GM23338 (cell line): ENCODE measurements at regions not wholly inside any gene's neighbourhood (a gene's known extent, or its start where the extent isn't known, plus 50 kb on each side); places are given as distances from the start of the nearest gene placed in this dataset.

ENCODE experiments used
- CTCF ChIP-seq, 2 experiments: fragments of 200-600 bp in 1 of 2; sonication (generic) in 1 of 2; conservative IDR thresholded peaks; 2 replicates each; pipeline versions ENCODE4 v1.5.1 to v1.6.1; 2016 to 2017; ENCODE audit warnings: antibody characterized with exemption in 2 of 2, low read depth in 2 of 2, mild to moderate bottlenecking in 2 of 2, moderate library complexity in 1 of 2
- EZH2phosphoT487 ChIP-seq: fragments of 200-600 bp; sonication (generic); IDR thresholded peaks from one replicate; pipeline ENCODE4 v1.8.1; 2018; ENCODE audit warnings: antibody characterized with exemption; ENCODE audit not compliant: unreplicated experiment
- JUNB ChIP-seq: IDR thresholded peaks from one replicate; pipeline ENCODE4 v1.6.1; 2016; ENCODE audit warnings: antibody characterized with exemption; ENCODE audit not compliant: unreplicated experiment
- TF ChIP-seq, protein P1 (sequence below): IDR thresholded peaks from one replicate; pipeline ENCODE4 v1.6.1; 2018; ENCODE audit warnings: antibody characterized with exemption; ENCODE audit not compliant: unreplicated experiment

- no peak for TF ChIP-seq CTCF (conservative IDR thresholded peaks at IDR 0.05; ENCODE audit: low read depth in 2 of 2)
- TF ChIP-seq EZH2phosphoT487: no peak
- TF ChIP-seq, protein P1, sequence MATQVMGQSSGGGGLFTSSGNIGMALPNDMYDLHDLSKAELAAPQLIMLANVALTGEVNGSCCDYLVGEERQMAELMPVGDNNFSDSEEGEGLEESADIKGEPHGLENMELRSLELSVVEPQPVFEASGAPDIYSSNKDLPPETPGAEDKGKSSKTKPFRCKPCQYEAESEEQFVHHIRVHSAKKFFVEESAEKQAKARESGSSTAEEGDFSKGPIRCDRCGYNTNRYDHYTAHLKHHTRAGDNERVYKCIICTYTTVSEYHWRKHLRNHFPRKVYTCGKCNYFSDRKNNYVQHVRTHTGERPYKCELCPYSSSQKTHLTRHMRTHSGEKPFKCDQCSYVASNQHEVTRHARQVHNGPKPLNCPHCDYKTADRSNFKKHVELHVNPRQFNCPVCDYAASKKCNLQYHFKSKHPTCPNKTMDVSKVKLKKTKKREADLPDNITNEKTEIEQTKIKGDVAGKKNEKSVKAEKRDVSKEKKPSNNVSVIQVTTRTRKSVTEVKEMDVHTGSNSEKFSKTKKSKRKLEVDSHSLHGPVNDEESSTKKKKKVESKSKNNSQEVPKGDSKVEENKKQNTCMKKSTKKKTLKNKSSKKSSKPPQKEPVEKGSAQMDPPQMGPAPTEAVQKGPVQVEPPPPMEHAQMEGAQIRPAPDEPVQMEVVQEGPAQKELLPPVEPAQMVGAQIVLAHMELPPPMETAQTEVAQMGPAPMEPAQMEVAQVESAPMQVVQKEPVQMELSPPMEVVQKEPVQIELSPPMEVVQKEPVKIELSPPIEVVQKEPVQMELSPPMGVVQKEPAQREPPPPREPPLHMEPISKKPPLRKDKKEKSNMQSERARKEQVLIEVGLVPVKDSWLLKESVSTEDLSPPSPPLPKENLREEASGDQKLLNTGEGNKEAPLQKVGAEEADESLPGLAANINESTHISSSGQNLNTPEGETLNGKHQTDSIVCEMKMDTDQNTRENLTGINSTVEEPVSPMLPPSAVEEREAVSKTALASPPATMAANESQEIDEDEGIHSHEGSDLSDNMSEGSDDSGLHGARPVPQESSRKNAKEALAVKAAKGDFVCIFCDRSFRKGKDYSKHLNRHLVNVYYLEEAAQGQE: no peak
- TF ChIP-seq JUNB: no peak
Observed at GRCh38 chr3:104614564-104614963, 752.1 kb upstream of the ALCAM start.
